Activated naive CD8-positive, alpha-beta T cell treated with anti-CD3 and anti-CD28 coated beads, Interleukin-2, amount 50 U/mL, for 24 hours (primary cell): ENCODE measurements at regions not wholly inside any gene's neighbourhood (a gene's known extent, or its start where the extent isn't known, plus 50 kb on each side); places are given as distances from the start of the nearest gene placed in this dataset.

Source experiments
- ATAC-seq: fragments of 150-1000 bp; cut with Tn5 transposase; one replicate; pipeline ENCODE4 v1.10.0; 2021
- DNase-seq: peaks from one replicate; pipeline ENCODE4 v3.0.0; 2021
- H3K27ac Mint-ChIP-seq: one replicate; pipeline ENCODE4 v1.8.0; 2021; ENCODE audit warnings: mild to moderate bottlenecking, mixed read lengths
- H3K27me3 Mint-ChIP-seq: one replicate; pipeline ENCODE4 v1.8.0; 2021; ENCODE audit warnings: mixed read lengths
- H3K36me3 Mint-ChIP-seq: one replicate; pipeline ENCODE4 v1.8.0; 2021; ENCODE audit warnings: low read depth, mixed read lengths
- H3K4me1 Mint-ChIP-seq: one replicate; pipeline ENCODE4 v1.8.0; 2021; ENCODE audit warnings: mixed read lengths
- H3K4me3 Mint-ChIP-seq: one replicate; pipeline ENCODE4 v1.8.0; 2021; ENCODE audit warnings: mild to moderate bottlenecking, moderate library complexity, mixed read lengths
- H3K9me3 Mint-ChIP-seq: one replicate; pipeline ENCODE4 v1.8.0; 2021; ENCODE audit warnings: mixed read lengths

DNA sequence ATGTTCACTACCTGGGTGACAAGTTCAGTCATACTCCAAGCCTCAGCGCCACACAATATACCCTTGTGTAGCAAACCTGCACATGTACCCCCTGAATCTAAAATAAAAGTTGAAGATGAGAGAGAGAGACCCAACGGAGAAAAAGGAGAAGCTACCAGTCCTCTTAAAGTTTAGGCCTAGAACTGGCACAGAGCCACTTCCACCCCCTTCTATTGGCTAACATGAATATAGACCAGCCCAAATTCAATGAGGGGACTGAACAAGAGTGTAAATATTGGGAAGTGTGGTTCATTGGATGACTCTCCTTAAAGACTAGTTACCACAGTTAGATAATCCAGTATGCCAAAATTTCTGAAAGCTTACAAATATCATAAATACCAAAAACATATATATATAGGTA lies 139.9 kb upstream of the ATP1B1 start:
- H3K36me3 Mint-ChIP-seq: peaks cover 1% of the 10 kb centered on the region

DNA sequence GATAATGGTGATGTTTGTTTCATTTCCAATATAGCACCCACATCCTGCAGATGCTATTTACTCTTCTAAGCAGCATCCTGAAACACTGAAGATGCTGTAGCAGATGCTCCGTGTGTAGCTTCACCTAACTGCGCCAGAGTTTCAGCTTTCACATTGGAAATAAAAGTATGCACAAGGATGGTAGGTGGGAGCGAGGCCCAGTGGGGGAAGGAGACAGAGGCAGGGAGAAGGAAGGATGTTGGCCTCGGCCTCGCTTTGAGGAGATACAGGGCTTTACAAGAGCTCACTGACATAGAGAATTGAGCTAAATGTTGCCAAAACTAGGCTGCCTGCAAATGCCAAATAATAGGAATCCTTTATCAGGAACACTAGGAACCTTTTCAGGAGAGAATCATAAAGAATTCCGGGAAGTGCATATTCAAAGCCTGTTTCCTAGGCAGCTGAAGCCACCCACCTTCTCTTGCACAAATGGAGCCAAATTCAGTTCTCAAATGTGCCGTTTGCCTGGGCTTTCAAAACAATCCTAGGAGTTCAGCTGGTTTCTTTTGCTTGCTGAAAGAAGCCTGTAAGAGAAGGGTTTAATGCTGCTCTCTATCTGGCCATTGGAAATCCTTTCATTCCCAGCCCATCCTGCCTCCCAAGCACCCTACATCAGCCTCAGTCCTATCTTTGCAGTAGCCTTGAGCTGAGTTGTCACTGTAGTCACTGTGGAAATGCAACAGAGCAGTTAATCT lies 135.4 kb upstream of the ATP1B1 start:
- Mint-ChIP-seq H3K4me1 (no peaks in the 10 kb centered on the region), H3K27me3 (no peaks in the 10 kb centered on the region), H3K4me3 (no peak overlapping the region), H3K36me3 (no peaks in the 10 kb centered on the region), H3K27ac (no peak overlapping the region), H3K9me3 (no peaks in the 10 kb centered on the region)
- no peak for ATAC-seq
- DNase-seq: no peak

More for the DNA sequence above, 139.9 kb upstream of the ATP1B1 start:
- Mint-ChIP-seq H3K4me1 (no peaks in the 10 kb centered on the region), H3K9me3 (no peaks in the 10 kb centered on the region), H3K4me3 (no peak overlapping the region), H3K27me3 (peaks cover under 1% of the 10 kb centered on the region), H3K27ac (no peak overlapping the region)
- DNase-seq (no peak), ATAC-seq (no peak)

DNA sequence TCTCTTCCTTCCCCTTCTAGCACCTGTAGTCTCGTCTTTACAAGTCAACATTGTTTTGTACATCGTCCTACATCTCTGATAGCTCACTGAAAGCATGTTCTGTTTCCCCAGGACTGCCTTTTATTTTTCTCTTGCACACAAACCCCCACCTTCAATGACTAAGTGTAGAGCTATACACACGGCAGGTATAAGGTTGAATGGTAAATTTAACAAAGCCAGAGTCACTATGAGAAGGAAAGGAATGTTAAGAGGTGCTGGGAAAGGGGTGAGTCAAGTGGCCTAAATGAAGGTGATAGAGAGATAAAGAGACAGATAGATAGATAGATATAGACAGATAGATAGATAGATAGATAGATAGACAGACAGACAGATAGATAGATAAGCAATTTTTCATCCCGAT lies 134.3 kb upstream of the ATP1B1 start:
- H3K36me3 Mint-ChIP-seq: no peaks in the 10 kb centered on the region
- no peaks in the 10 kb centered on the region for H3K9me3 Mint-ChIP-seq
- H3K4me1 Mint-ChIP-seq: no peaks in the 10 kb centered on the region
- H3K27me3 Mint-ChIP-seq: no peaks in the 10 kb centered on the region
- H3K4me3 Mint-ChIP-seq: no peak overlapping the region
- no peak for DNase-seq
- ATAC-seq: no peak
- no peak overlapping the region for H3K27ac Mint-ChIP-seq

DNA sequence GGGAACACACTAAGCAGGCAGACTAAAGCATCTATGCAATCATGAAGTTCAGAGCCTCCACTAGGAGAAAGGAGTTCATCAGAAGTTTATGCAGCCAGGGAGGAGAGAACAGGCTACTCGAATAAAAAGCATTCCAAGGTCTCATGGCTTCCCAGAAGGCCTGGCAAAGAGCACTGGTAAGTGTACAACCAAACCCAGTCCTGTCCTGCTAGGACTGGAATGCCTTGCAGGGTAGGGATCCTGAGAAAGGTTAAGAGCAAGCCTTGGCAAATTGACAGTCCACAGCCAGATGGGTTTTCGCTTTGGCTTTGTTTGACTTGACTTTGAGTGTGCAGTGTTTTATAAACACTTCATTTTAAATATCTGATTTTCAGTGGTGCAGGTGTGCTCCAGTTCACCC lies 133.6 kb upstream of the ATP1B1 start:
- Mint-ChIP-seq H3K36me3 (no peaks in the 10 kb centered on the region), H3K4me1 (no peaks in the 10 kb centered on the region), H3K4me3 (no peak overlapping the region), H3K27ac (no peak overlapping the region), H3K9me3 (no peaks in the 10 kb centered on the region), H3K27me3 (no peaks in the 10 kb centered on the region)
- no peak for DNase-seq
- no peak for ATAC-seq

- ATAC-seq (no peak), DNase-seq (no peak)
- no peaks in the 10 kb centered on the region for H3K27me3 Mint-ChIP-seq
- no peaks in the 10 kb centered on the region for H3K36me3 Mint-ChIP-seq
- no peak overlapping the region for H3K27ac Mint-ChIP-seq
- no peak overlapping the region for H3K4me3 Mint-ChIP-seq
- no peaks in the 10 kb centered on the region for H3K9me3 Mint-ChIP-seq
- H3K4me1 Mint-ChIP-seq: no peaks in the 10 kb centered on the region
These were observed 132.4 kb upstream of the ATP1B1 start for GRCh38 chr1:168974117-168974516.

DNA sequence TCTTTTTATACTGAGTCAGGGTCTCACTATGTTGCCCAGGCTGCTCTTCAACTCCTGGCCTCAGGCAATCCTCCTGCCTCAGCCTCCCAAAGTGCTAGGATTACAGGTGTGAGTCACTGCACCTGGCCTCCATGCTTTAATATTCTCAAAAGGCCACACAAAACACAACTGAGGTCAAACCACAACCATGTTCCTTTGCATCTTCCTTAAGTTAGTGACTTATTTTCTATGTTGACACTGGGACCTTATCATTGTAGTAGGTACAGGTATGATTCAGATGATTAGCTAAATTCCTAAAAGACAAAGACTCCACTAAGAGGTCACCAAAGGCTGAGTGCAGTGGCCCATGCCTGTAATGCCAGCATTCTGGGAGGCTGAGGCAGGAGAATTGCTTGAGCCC lies 131.9 kb upstream of the ATP1B1 start:
- H3K27ac Mint-ChIP-seq: no peak overlapping the region
- no peaks in the 10 kb centered on the region for H3K9me3 Mint-ChIP-seq
- H3K4me3 Mint-ChIP-seq: no peak overlapping the region
- no peak for ATAC-seq
- H3K4me1 Mint-ChIP-seq: no peaks in the 10 kb centered on the region
- DNase-seq: no peak
- no peaks in the 10 kb centered on the region for H3K36me3 Mint-ChIP-seq
- no peaks in the 10 kb centered on the region for H3K27me3 Mint-ChIP-seq

DNA sequence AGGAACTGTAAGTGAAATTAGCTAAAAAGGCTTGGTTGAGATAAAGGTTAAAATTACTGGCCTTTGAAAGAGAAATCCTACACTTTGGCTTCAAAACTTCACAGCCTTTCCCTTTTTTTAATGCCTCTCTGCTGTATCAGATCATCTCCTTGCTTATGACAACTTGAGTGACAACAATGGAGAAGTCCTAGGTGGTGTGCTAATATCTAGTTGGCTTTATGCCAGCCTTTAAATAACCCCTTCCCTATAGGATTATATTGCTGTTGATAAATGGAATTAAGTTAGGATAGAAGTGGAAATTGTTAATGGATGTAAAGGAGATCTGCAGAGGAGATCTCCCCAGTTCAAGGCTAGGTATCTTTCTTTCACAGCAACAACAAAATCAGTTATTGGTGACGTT lies 130.2 kb upstream of the ATP1B1 start:
- Mint-ChIP-seq H3K36me3 (no peaks in the 10 kb centered on the region), H3K9me3 (no peaks in the 10 kb centered on the region), H3K4me3 (no peak overlapping the region), H3K27me3 (no peaks in the 10 kb centered on the region), H3K27ac (no peak overlapping the region), H3K4me1 (no peaks in the 10 kb centered on the region)
- DNase-seq (no peak), ATAC-seq (no peak)

- Mint-ChIP-seq H3K4me3 (no peak overlapping the region), H3K4me1 (no peaks in the 10 kb centered on the region), H3K9me3 (no peaks in the 10 kb centered on the region), H3K27me3 (no peaks in the 10 kb centered on the region), H3K27ac (no peak overlapping the region), H3K36me3 (no peaks in the 10 kb centered on the region)
- DNase-seq (no peak), ATAC-seq (no peak)
These were observed 128.9 kb upstream of the ATP1B1 start for GRCh38 chr1:168977618-168978017.

GRCh38 chr1:168979276-168979675 lies 127.2 kb upstream of the ATP1B1 start:
- ATAC-seq (no peak), DNase-seq (no peak)
- Mint-ChIP-seq H3K36me3 (no peaks in the 10 kb centered on the region), H3K27ac (no peak overlapping the region), H3K4me1 (no peaks in the 10 kb centered on the region), H3K4me3 (no peak overlapping the region), H3K9me3 (no peaks in the 10 kb centered on the region), H3K27me3 (no peaks in the 10 kb centered on the region)

DNA sequence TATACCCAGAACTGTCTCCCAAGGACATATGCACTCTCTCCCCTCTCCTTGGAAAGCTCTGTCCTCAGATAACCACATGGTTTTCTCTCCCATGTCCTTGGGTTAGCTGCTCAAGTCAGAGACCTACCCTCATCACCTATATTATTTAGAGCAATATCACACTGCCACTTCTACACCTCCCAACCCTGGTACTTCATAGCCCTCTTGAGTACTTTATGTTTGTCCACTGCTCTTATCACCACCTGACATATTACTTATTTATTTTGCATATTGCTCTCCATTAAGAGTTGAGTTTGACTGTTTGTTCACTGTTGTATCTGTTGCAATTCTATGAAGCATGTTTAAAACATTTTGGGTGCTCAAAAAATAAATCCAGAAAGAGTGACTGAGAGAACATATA lies 126.3 kb upstream of the ATP1B1 start:
- Mint-ChIP-seq H3K4me1 (no peaks in the 10 kb centered on the region), H3K27me3 (no peaks in the 10 kb centered on the region), H3K27ac (no peak overlapping the region), H3K4me3 (no peak overlapping the region), H3K9me3 (no peaks in the 10 kb centered on the region), H3K36me3 (no peaks in the 10 kb centered on the region)
- no peak for ATAC-seq
- DNase-seq: no peak

GRCh38 chr1:168980656-168981055 lies 125.8 kb upstream of the ATP1B1 start:
- Mint-ChIP-seq H3K4me3 (no peak overlapping the region), H3K27me3 (no peaks in the 10 kb centered on the region), H3K36me3 (no peaks in the 10 kb centered on the region), H3K4me1 (no peaks in the 10 kb centered on the region), H3K27ac (no peak overlapping the region), H3K9me3 (no peaks in the 10 kb centered on the region)
- DNase-seq (no peak), ATAC-seq (no peak)

DNA sequence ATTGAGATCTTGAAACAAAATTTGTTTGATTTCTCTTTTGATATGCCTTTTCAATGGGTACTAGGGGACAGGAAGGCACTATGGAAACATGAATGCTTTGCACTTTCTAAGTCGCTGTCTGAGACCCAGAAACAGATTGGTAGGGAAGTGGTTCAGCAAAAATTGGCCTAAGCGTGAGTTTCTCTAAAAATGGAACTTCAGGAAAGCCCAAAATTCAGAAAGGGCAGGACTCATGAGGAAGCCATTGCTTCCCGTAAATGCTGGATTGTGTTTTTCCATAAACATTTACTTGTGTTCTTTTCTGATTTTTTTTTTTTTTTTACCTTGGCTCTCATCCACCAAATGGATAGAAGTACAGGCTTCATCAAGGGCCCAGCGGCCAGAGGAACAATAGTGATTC lies 123.7 kb upstream of the ATP1B1 start:
- Mint-ChIP-seq H3K27ac (no peak overlapping the region), H3K4me3 (no peak overlapping the region), H3K9me3 (no peaks in the 10 kb centered on the region), H3K4me1 (no peaks in the 10 kb centered on the region), H3K27me3 (peaks cover 5% of the 10 kb centered on the region), H3K36me3 (no peaks in the 10 kb centered on the region)
- ATAC-seq (no peak), DNase-seq (no peak)

DNA sequence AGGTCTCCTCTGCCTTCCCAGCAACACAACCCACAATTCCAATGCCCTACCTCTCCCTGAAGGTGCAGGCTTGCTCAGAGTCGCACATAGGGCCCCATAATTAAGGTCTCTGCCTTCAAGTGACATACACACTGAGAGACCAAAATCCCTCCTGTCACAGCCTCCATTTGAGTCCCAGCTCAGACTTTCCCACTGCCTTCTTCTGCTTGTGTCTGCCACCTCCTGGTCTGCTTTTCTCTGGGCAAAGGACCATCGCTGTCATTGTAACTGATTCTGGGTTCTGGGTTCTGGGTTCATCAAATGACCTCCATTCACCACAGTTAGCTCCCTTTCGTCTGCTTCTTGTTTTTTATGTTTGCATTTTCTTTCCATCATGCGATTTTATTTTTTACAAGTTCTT lies 119.2 kb upstream of the ATP1B1 start:
- peaks cover 14% of the 10 kb centered on the region for H3K4me1 Mint-ChIP-seq
- no peaks in the 10 kb centered on the region for H3K9me3 Mint-ChIP-seq
- no peak for ATAC-seq
- H3K36me3 Mint-ChIP-seq: no peaks in the 10 kb centered on the region
- H3K4me3 Mint-ChIP-seq: no peak overlapping the region
- no peak for DNase-seq
- no peak overlapping the region for H3K27ac Mint-ChIP-seq
- H3K27me3 Mint-ChIP-seq: peaks cover 10% of the 10 kb centered on the region

DNA sequence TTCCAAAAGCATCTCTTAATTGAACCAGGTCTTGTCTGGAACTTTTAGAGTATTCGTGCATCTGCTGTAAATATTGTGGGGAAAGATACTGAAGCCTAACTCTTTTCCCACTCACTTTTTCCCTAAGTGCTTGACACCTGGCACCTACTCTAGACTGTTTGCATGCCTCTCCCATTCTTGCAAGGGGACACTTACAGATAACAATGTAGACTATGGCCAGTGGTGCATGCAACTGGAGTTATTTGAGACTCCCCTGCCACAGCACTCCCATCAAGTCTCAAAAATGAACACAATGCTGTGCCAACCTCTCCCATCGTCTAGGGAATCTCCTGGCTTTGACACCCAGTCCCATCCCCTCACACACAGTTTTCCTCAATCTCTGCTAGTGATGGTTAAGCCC lies 118.6 kb upstream of the ATP1B1 start:
- H3K36me3 Mint-ChIP-seq: no peaks in the 10 kb centered on the region
- no peaks in the 10 kb centered on the region for H3K9me3 Mint-ChIP-seq
- DNase-seq (no peak), ATAC-seq (no peak)
- H3K4me1 Mint-ChIP-seq: peaks cover 14% of the 10 kb centered on the region
- H3K27me3 Mint-ChIP-seq: peaks cover 10% of the 10 kb centered on the region
- H3K4me3 Mint-ChIP-seq: no peak overlapping the region
- H3K27ac Mint-ChIP-seq: no peak overlapping the region

- Mint-ChIP-seq H3K27me3 (peaks cover 10% of the 10 kb centered on the region), H3K27ac (no peak overlapping the region), H3K4me3 (no peak overlapping the region), H3K4me1 (peaks cover 14% of the 10 kb centered on the region), H3K9me3 (peaks cover 5% of the 10 kb centered on the region), H3K36me3 (no peaks in the 10 kb centered on the region)
- DNase-seq (no peak), ATAC-seq (no peak)
These were observed 116.5 kb upstream of the ATP1B1 start for GRCh38 chr1:168989985-168990384.
